ENCODE measurements at regions not wholly inside any gene's neighbourhood (a gene's known extent, or its start where the extent isn't known, plus 50 kb on each side); places are given as distances from the start of the nearest gene placed in this dataset.

GRCh38 chr5:108661024-108661423 lies 86.7 kb upstream of the FER start:
- no peak overlapping the region for H3K4me3 Mint-ChIP-seq
- H3K27ac Mint-ChIP-seq, result no peak overlapping the region
- no peaks in the 10 kb centered on the region for H3K27me3 Mint-ChIP-seq
- DNase-seq, result no peak
- no peaks in the 10 kb centered on the region for H3K9me3 Mint-ChIP-seq
- H3K36me3 Mint-ChIP-seq (ENCODE audit: low read depth), result no peaks in the 10 kb centered on the region
- intact Hi-C loops (cut with micrococcal nuclease), result no loop called here
- no peaks in the 10 kb centered on the region for H3K4me1 Mint-ChIP-seq

GRCh38 chr5:108660291-108660690 lies 87.4 kb upstream of the FER start:
- no peak for DNase-seq
- H3K9me3 Mint-ChIP-seq, result no peaks in the 10 kb centered on the region
- no peaks in the 10 kb centered on the region for H3K27me3 Mint-ChIP-seq
- H3K36me3 Mint-ChIP-seq (ENCODE audit: low read depth), result no peaks in the 10 kb centered on the region
- no peak overlapping the region for H3K4me3 Mint-ChIP-seq
- no peaks in the 10 kb centered on the region for H3K4me1 Mint-ChIP-seq
- H3K27ac Mint-ChIP-seq, result no peak overlapping the region
- intact Hi-C loops (cut with micrococcal nuclease), result no loop called here

GRCh38 chr5:108659531-108659930 lies 88.2 kb upstream of the FER start:
- intact Hi-C loops (cut with micrococcal nuclease), result no loop called here
- H3K4me3 Mint-ChIP-seq, result no peak overlapping the region
- no peak overlapping the region for H3K27ac Mint-ChIP-seq
- H3K27me3 Mint-ChIP-seq, result no peaks in the 10 kb centered on the region
- no peaks in the 10 kb centered on the region for H3K4me1 Mint-ChIP-seq
- no peaks in the 10 kb centered on the region for H3K9me3 Mint-ChIP-seq
- no peaks in the 10 kb centered on the region for H3K36me3 Mint-ChIP-seq (ENCODE audit: low read depth)
- no peak for DNase-seq

- intact Hi-C loops (cut with micrococcal nuclease), result no loop called here
- no peaks in the 10 kb centered on the region for H3K9me3 Mint-ChIP-seq
These were observed 91.8 kb upstream of the FER start for GRCh38 chr5:108655750-108656450.

GRCh38 chr5:108654051-108654450 lies 93.6 kb upstream of the FER start:
- Mint-ChIP-seq H3K4me3 (no peak overlapping the region), H3K4me1 (no peaks in the 10 kb centered on the region), H3K36me3 (ENCODE audit: low read depth) (no peaks in the 10 kb centered on the region), H3K27ac (no peak overlapping the region), H3K9me3 (no peaks in the 10 kb centered on the region), H3K27me3 (peaks cover 5% of the 10 kb centered on the region)
- no peak for DNase-seq
- intact Hi-C loops (cut with micrococcal nuclease), result no loop called here

More at GRCh38 chr5:108655750-108656450, 91.8 kb upstream of the FER start:
- H3K36me3 Mint-ChIP-seq (ENCODE audit: low read depth), result no peaks in the 10 kb centered on the region
- no peak overlapping the region for H3K27ac Mint-ChIP-seq
- H3K4me1 Mint-ChIP-seq, result no peaks in the 10 kb centered on the region
- no peak for DNase-seq
- H3K4me3 Mint-ChIP-seq, result no peak overlapping the region
- H3K27me3 Mint-ChIP-seq, result peaks cover 2% of the 10 kb centered on the region

- DNase-seq, result no peak
- intact Hi-C loops (cut with micrococcal nuclease), result no loop called here
- Mint-ChIP-seq H3K27me3 (peaks cover 5% of the 10 kb centered on the region), H3K36me3 (ENCODE audit: low read depth) (no peaks in the 10 kb centered on the region), H3K27ac (no peak overlapping the region), H3K9me3 (no peaks in the 10 kb centered on the region), H3K4me3 (no peak overlapping the region), H3K4me1 (no peaks in the 10 kb centered on the region)
These were observed 94.5 kb upstream of the FER start for GRCh38 chr5:108653201-108653600.

- H3K4me3 Mint-ChIP-seq, result no peak overlapping the region
- no peaks in the 10 kb centered on the region for H3K36me3 Mint-ChIP-seq (ENCODE audit: low read depth)
- no peak overlapping the region for H3K27ac Mint-ChIP-seq
- intact Hi-C loops (cut with micrococcal nuclease), result no loop called here
- no peaks in the 10 kb centered on the region for H3K4me1 Mint-ChIP-seq
- peaks cover 5% of the 10 kb centered on the region for H3K27me3 Mint-ChIP-seq
- no peak for DNase-seq
- no peaks in the 10 kb centered on the region for H3K9me3 Mint-ChIP-seq
These were observed 96.7 kb upstream of the FER start for GRCh38 chr5:108650997-108651396.

GRCh38 chr5:108649646-108650045 lies 98.1 kb upstream of the FER start:
- intact Hi-C loops (cut with micrococcal nuclease), result loop anchor here (10.0 kb wide), 1 partner anchor 815 kb away; no protein-coding TSS in a partner anchor
- no peak overlapping the region for H3K27ac Mint-ChIP-seq
- no peaks in the 10 kb centered on the region for H3K9me3 Mint-ChIP-seq

GRCh38 chr5:108649106-108649505 lies 98.6 kb upstream of the FER start:
- Mint-ChIP-seq H3K4me1 (no peaks in the 10 kb centered on the region), H3K27me3 (peaks cover 5% of the 10 kb centered on the region), H3K4me3 (no peak overlapping the region), H3K36me3 (ENCODE audit: low read depth) (no peaks in the 10 kb centered on the region), H3K9me3 (no peaks in the 10 kb centered on the region), H3K27ac (no peak overlapping the region)
- intact Hi-C loops (cut with micrococcal nuclease), result loop anchor here (10.0 kb wide), 1 partner anchor 816 kb away; no protein-coding TSS in a partner anchor
- DNase-seq, result no peak

More at GRCh38 chr5:108649646-108650045, 98.1 kb upstream of the FER start:
- H3K27me3 Mint-ChIP-seq, result peaks cover 5% of the 10 kb centered on the region
- no peak for DNase-seq
- H3K36me3 Mint-ChIP-seq (ENCODE audit: low read depth), result no peaks in the 10 kb centered on the region
- no peaks in the 10 kb centered on the region for H3K4me1 Mint-ChIP-seq
- H3K4me3 Mint-ChIP-seq, result no peak overlapping the region

GRCh38 chr5:108642170-108642906 lies 105.4 kb upstream of the FER start:
- H3K9me3 Mint-ChIP-seq, result no peaks in the 10 kb centered on the region
- H3K4me1 Mint-ChIP-seq, result peaks cover 2% of the 10 kb centered on the region
- H3K27ac Mint-ChIP-seq, result no peak overlapping the region
- no peaks in the 10 kb centered on the region for H3K36me3 Mint-ChIP-seq (ENCODE audit: low read depth)
- H3K4me3 Mint-ChIP-seq, result no peak overlapping the region
- intact Hi-C loops (cut with micrococcal nuclease), result loop anchor here (5.0 to 10.0 kb wide), 2 partner anchors 822 to 1985 kb away; no protein-coding TSS in a partner anchor
- peak; percentile 81 for DNase-seq
- peaks cover 7% of the 10 kb centered on the region for H3K27me3 Mint-ChIP-seq

- H3K4me3 Mint-ChIP-seq, result no peak overlapping the region
- H3K27me3 Mint-ChIP-seq, result peaks cover 8% of the 10 kb centered on the region
- no peak for DNase-seq
- peaks cover 2% of the 10 kb centered on the region for H3K4me1 Mint-ChIP-seq
- intact Hi-C loops (cut with micrococcal nuclease), result loop anchor here (5.0 to 10.0 kb wide), 2 partner anchors 823 to 1986 kb away; no protein-coding TSS in a partner anchor
- no peaks in the 10 kb centered on the region for H3K36me3 Mint-ChIP-seq (ENCODE audit: low read depth)
- no peaks in the 10 kb centered on the region for H3K9me3 Mint-ChIP-seq
- no peak overlapping the region for H3K27ac Mint-ChIP-seq
These were observed 106.1 kb upstream of the FER start for GRCh38 chr5:108641596-108641995.

GRCh38 chr5:108639366-108639765 lies 108.3 kb upstream of the FER start:
- H3K36me3 Mint-ChIP-seq (ENCODE audit: low read depth), result no peaks in the 10 kb centered on the region
- H3K27me3 Mint-ChIP-seq, result peaks cover 8% of the 10 kb centered on the region
- no peak for DNase-seq
- no peaks in the 10 kb centered on the region for H3K9me3 Mint-ChIP-seq
- no peak overlapping the region for H3K27ac Mint-ChIP-seq
- no peak overlapping the region for H3K4me3 Mint-ChIP-seq
- intact Hi-C loops (cut with micrococcal nuclease), result no loop called here
- H3K4me1 Mint-ChIP-seq, result peaks cover 4% of the 10 kb centered on the region

GRCh38 chr5:108638021-108638420 lies 109.7 kb upstream of the FER start:
- no peak overlapping the region for H3K4me3 Mint-ChIP-seq
- no peaks in the 10 kb centered on the region for H3K36me3 Mint-ChIP-seq (ENCODE audit: low read depth)
- H3K27me3 Mint-ChIP-seq, result peaks cover 8% of the 10 kb centered on the region
- intact Hi-C loops (cut with micrococcal nuclease), result no loop called here
- peaks cover 4% of the 10 kb centered on the region for H3K4me1 Mint-ChIP-seq
- no peak for DNase-seq
- H3K27ac Mint-ChIP-seq, result no peak overlapping the region
- H3K9me3 Mint-ChIP-seq, result no peaks in the 10 kb centered on the region

- H3K4me3 Mint-ChIP-seq, result no peak overlapping the region
These were observed 110.6 kb upstream of the FER start for GRCh38 chr5:108637134-108637533.

More at GRCh38 chr5:108637134-108637533, 110.6 kb upstream of the FER start:
- Mint-ChIP-seq H3K4me1 (peaks cover 2% of the 10 kb centered on the region), H3K27ac (no peak overlapping the region), H3K36me3 (ENCODE audit: low read depth) (no peaks in the 10 kb centered on the region), H3K9me3 (no peaks in the 10 kb centered on the region), H3K27me3 (peaks cover 7% of the 10 kb centered on the region)
- no peak for DNase-seq
- intact Hi-C loops (cut with micrococcal nuclease), result no loop called here

All from activated CD4-positive, alpha-beta T cell treated with anti-CD3 and anti-CD28 coated beads, Interleukin-2, amount 10 ng/mL, durations not matched to agents 24 days and 14 days (primary cell).